HG03442 (cell line): ENCODE measurements at regions not wholly inside any gene's neighbourhood (a gene's known extent, or its start where the extent isn't known, plus 50 kb on each side); places are given as distances from the start of the nearest gene placed in this dataset.
"Not testable (repeated sequence)": the region's sequence is repeated elsewhere in the genome, so short reads cannot be mapped to it uniquely, and the experiment has no call there.

Experiments used
- ATAC-seq: cut with Tn5 transposase; IDR thresholded peaks from one replicate; pipeline ENCODE4 v1.9.1; 2021; ENCODE audit warnings: mild to moderate bottlenecking, moderate library complexity; ENCODE audit not compliant: unreplicated experiment

GRCh38 chr9:104980039-104980654 lies 52.2 kb upstream of the ABCA1 start:
- no peak for ATAC-seq

DNA sequence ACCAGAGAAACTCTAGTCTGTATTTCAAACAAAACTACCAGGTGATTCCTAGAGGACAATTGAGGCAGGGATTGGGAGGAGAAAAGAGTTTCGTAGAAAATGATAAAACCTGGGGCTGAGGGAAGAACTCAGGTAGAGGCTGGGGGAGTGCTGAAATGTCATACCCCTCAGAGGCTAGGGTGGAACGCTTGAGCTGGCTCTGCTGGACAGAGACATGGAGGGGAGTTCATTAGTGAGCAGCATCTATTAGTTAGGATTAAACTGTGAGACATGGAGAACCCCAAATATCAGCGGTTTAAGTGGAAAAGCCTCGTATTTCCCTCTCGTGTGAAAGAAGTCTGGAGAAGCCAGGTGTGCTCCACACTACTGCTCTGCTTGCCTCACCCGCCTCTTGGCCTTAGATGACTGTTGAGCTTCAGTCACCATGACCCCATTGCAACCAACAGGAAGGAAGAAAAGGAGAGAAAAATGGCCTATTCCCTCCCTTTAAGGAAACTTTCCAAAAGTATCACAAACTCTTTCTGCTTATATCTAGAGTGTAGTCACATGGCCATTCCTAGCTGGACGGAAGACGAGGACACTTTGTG lies 53.7 kb upstream of the ABCA1 start:
- no peak for ATAC-seq

DNA sequence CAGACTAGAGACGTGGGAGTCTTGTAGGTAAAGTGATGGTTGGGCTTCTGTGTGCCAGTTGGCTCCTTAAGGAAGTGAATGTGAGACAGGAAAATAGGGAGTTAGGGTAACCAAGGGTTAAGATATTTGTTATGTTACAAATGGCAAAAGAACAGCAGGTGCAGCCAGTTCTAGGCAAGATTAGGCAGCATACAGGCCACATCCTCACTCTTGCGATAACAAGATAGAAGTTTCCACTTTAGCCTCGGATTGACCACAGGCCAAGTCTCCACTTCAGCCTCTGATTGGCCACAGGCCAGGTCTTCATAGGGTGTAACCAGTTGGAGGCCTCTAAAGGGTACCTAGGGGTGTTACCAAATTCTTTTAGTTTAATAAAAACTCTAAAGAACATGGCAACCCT lies 54.6 kb upstream of the ABCA1 start:
- ATAC-seq, result no peak

DNA sequence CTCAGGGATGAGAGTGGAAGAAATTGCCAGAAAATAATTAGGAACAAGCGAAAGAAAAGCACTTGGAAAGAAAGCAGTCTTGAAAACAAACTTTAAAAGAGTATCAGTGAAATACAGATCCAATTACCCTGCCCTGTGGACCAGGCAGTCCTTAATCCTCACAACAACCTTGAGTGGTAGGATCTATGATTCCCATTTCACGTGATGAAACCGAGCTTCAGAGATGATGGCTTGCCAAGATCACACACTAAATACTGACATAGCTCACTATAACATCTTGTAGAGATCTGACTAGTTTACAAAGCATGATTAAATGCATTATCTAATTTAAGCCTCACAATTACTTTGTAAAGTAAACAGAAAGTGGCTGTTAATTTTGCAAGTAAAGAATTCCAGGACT lies 55.5 kb upstream of the ABCA1 start:
- ATAC-seq, result no peak

- ATAC-seq, result no peak
Measured at GRCh38 chr9:104984121-104984520, 56.2 kb upstream of the ABCA1 start.

GRCh38 chr9:104984542-104984941 lies 56.6 kb upstream of the ABCA1 start:
- ATAC-seq, result no peak

- ATAC-seq, result no peak
Measured at GRCh38 chr9:104984948-104985347, 57.0 kb upstream of the ABCA1 start.

DNA sequence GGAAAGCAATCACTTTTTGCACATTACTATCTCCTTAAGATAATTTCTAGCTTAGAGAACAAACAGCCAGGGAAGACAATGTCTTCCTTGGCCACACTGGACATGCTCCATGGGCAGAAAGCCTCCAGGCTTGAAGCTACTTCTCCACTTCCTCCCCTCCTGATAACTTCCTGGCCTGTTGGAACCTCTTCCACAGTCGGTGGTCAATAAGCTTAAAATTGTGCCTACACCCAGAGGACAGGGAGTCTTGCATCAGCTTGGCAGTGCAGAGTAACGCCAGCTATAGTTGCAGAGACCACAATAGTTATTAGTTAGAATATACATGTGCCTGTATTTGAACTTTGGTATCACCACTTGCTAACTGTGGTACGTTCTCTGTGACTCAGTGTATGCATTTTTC lies 58.1 kb upstream of the ABCA1 start:
- no peak for ATAC-seq

GRCh38 chr9:104987743-104988142 lies 59.8 kb upstream of the ABCA1 start:
- ATAC-seq, result no peak

- ATAC-seq, result no peak
Measured at GRCh38 chr9:104988539-104988938, 60.6 kb upstream of the ABCA1 start.

DNA sequence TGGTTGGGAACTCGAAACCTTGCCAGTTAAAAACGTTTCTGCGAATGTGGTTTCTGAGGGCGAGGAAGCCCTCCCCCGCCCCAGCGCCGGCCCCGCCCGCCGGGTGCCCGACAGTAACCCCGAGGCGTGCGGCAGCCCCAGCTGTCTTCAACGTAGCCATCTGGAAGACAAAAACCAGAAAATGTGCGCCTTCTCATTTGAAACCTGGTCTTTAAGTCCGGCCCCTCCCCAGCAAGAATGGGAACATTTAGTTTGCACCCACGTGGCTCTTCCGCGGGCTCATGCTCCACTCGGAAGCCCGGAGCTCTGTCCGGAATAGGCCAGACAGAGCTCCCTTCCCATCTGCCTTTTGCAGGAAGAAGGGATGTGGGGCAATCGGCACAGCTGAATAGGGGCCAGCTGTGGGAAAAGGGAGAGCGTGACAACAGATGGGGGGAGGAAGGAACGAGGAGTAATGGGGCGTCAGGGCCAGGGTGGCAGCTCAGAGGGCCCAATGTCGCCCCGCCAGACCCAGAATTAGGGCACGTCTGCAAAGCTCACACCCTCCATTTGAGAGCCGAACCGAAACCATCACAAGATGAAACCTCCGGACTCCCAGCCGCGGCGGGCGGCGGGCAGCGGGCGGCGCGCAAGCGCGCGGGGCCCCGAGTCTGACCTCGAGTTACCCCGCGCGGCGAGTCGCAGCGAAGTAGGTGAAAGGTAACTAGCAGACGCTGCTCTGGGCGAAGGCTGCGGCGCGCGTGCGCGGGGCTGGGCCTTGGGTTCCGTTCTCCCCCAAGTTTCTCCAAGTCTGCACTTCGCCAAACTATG lies 63.4 kb upstream of the ABCA1 start:
- ATAC-seq, result peak; percentile 79

DNA sequence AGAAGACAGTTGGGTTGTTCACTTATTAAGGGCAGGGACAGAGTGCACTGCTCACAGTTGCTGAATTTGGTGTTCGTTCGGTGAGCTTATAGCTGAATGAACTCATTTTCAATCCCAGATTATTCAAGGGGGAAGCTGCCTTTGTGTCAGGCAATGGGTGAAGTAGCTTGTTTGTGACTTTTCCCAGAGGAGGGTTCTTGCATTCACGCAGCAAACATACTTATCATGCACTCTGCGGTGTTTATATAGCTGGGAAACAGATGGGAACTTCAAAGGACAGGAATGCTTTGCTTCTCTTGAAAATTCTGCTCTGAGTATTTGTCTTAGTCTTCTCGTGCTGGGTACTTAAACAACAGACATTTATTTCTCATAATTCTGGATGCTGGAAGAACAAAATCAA lies 64.7 kb upstream of the ABCA1 start:
- ATAC-seq, result no peak

DNA sequence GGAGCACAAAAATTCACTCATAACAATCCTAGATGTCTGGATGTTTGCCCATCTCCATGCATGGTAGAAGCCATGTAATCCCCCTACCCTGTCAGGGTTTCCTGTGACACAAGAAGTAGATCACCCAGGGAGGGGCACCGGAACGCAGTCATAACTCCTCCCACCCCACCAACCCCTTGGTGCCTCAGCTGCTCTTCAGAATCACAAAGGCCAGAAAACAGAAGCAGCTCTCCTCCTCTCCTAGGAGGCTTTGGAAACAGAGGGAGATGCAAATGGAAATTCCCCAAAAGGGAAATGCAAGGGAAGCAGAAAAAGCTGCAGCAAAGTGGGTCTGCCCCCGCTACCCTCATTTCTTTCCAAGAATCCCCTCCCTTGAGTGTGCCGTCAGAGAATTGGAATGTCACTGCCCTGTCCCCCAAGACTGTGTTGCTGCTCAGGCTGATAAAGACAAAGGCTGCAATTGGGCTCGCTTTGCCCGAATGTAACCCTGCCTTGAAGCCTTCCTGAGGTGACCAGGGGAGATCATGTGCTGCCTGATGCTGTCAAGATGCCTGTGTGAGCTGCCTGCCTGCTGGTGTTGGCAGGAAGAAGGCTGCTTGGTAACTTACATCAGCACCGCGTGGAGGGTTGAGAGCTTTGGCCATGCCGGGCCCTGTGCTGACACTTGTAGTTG lies 65.5 kb upstream of the ABCA1 start:
- ATAC-seq, result no peak

DNA sequence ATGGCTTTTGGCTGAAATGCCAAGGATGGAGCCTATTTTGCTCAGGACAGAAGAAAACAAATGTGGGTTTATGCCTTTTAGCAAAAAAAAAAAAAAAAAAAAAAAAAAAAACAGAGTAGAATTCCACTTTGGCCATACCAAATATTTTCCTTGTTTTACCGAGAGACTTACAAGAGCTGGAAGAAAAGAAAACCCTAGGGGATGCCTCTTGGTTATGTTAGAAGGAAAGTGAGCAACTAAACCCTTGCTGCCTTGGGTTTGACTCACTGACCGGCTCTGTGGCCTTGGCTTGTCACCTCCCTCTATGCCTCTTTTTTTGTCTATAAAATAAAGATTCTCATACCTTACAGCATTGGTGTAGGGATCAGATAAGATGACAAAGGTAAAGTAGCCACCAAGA lies 69.6 kb upstream of the ABCA1 start:
- no peak for ATAC-seq

GRCh38 chr9:104999136-104999535 lies 71.2 kb upstream of the ABCA1 start:
- ATAC-seq, result no peak

DNA sequence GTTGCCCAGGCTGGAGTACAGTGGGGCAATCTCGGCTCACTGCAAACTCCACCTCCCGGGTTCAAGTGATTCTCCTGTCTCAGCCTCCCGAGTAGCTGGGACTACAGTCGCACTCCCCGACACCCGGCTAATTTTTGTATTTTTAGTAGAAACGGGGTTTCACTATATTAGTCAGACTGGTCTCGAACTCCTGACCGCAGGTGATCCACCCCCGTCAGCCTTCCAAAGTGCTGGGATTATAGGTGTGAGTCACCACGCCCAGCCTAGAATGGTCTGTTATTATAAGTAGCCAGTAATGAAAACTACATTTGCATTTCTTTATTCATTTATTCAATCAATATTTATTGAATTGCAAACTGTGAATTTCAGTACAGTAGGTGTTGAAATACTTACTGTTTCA lies 72.6 kb upstream of the ABCA1 start:
- not testable (repeated sequence) for ATAC-seq

GRCh38 chr9:105004466-105005090 lies 76.6 kb upstream of the ABCA1 start:
- no peak for ATAC-seq

- ATAC-seq, result no peak
Measured at GRCh38 chr9:105005186-105005585, 77.2 kb upstream of the ABCA1 start.

DNA sequence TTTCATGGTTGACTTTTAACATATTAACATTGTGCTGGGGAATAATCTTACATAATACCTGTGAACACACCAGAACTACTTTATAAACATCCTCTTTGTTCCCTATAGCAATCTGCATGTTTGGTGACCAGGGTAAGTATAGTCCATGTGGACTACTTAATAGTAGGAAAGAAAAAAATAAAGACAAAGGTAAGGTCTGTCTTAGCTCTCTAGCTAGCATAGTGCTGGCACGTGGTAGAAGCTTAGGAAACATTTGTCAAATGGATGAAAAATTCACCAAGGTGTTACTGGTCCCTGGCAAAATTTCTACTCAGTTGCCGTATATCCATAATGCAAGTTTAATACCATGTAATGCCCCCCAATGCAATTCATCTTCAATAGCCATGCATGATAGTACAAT lies 78.6 kb upstream of the ABCA1 start:
- ATAC-seq, result no peak

- no peak for ATAC-seq
Measured at GRCh38 chr9:105007143-105007542, 79.2 kb upstream of the ABCA1 start.

DNA sequence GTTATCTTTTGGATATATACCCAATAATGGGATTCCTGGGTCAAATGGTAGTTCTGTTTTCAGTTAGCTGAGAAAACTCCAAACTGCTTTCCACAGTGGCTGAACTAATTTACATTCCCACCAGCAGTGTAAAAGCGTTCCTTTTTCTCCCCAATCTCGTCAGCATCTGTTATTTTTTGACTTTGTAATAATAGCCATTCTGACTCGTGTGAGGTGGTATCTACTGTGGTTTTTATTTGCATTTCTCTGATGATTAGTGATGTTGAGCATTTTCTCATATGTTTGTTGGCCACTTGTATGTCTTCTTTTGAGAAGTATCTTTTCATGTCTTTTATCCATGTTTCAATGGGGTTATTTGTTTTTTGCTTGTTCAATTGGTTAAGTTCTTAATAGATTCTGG lies 82.1 kb upstream of the ABCA1 start:
- ATAC-seq, result not testable (repeated sequence)
